Smooth muscle cell (in vitro differentiated cells): ENCODE measurements at regions not wholly inside any gene's neighbourhood (a gene's known extent, or its start where the extent isn't known, plus 50 kb on each side); places are given as distances from the start of the nearest gene placed in this dataset.
"Not testable (repeated sequence)": the region's sequence is repeated elsewhere in the genome, so short reads cannot be mapped to it uniquely, and the experiment has no call there.

ENCODE experiments used
- DNase-seq: peaks from one replicate; lab custom pipeline; 2025; ENCODE audit not compliant: unreplicated experiment; lab: John Stamatoyannopoulos, UW
- H2AFZ ChIP-seq: fragments of 200-600 bp; sonication (generic); 2 replicates; pipeline ENCODE4 v1.6.0; 2016; ENCODE audit warnings: antibody characterized with exemption, low read depth, mild to moderate bottlenecking
- H3F3A ChIP-seq: fragments of 200-600 bp; sonication (generic); 2 replicates; pipeline ENCODE4 v1.6.0; 2017; ENCODE audit warnings: antibody characterized with exemption, low read depth
- H3K27ac ChIP-seq: fragments of 200-600 bp; sonication (generic); 2 replicates; pipeline ENCODE4 v1.5.1; 2016; ENCODE audit warnings: low read depth, mild to moderate bottlenecking
- H3K27me3 ChIP-seq: fragments of 200-600 bp; sonication (generic); 2 replicates; pipeline ENCODE4 v1.6.1; 2016; ENCODE audit warnings: low read depth, mild to moderate bottlenecking
- H3K36me3 ChIP-seq: fragments of 200-600 bp; sonication (generic); 2 replicates; pipeline ENCODE4 v1.5.1; 2016; ENCODE audit warnings: low read depth
- H3K4me1 ChIP-seq: fragments of 200-600 bp; sonication (generic); 2 replicates; pipeline ENCODE4 v1.5.1; 2016; ENCODE audit warnings: low read depth
- H3K4me2 ChIP-seq: fragments of 200-600 bp; sonication (generic); 2 replicates; pipeline ENCODE4 v1.6.0; 2016; ENCODE audit warnings: mild to moderate bottlenecking
- H3K4me3 ChIP-seq: fragments of 200-600 bp; sonication (generic); 2 replicates; pipeline ENCODE4 v1.5.1; 2016; ENCODE audit warnings: mild to moderate bottlenecking
- H3K79me2 ChIP-seq: fragments of 200-600 bp; sonication (generic); 2 replicates; pipeline ENCODE4 v1.6.0; 2016; ENCODE audit warnings: low read depth, mild to moderate bottlenecking
- H3K9ac ChIP-seq: fragments of 200-600 bp; sonication (generic); 2 replicates; pipeline ENCODE4 v1.6.0; 2016; ENCODE audit warnings: low read depth
- H3K9me3 ChIP-seq: fragments of 200-600 bp; sonication (generic); replicated peaks from 2 replicates; pipeline ENCODE4 v1.5.1; 2016; ENCODE audit warnings: low read depth
- H4K20me1 ChIP-seq: fragments of 200-600 bp; sonication (generic); 2 replicates; pipeline ENCODE4 v1.6.0; 2016; ENCODE audit warnings: low read depth
- CTCF ChIP-seq: fragments of 200-600 bp; sonication (generic); IDR thresholded peaks from 2 replicates; pipeline ENCODE4 v1.5.1; 2017; ENCODE audit warnings: borderline replicate concordance, mild to moderate bottlenecking, antibody characterized with exemption; ENCODE audit not compliant: insufficient read depth, poor library complexity, severe bottlenecking
- WGBS: methylation state at CpG from one replicate; pipeline ENCODE4 v1.1.7; 2016; ENCODE audit warnings: low lambda C conversion rate; 5-methylcytosine and 5-hydroxymethylcytosine counted together

- Histone ChIP-seq H3F3A (no peaks in the 10 kb centered on the region), H3K9ac (no peak overlapping the region), H4K20me1 (no peaks in the 10 kb centered on the region), H3K4me3 (no peak overlapping the region), H3K9me3 (peaks cover 14% of the 10 kb centered on the region), H3K79me2 (no peaks in the 10 kb centered on the region), H3K27ac (no peak overlapping the region), H2AFZ (no peak overlapping the region), H3K4me1 (no peaks in the 10 kb centered on the region), H3K27me3 (no peaks in the 10 kb centered on the region), H3K4me2 (no peak overlapping the region), H3K36me3 (no peaks in the 10 kb centered on the region)
- no peak for TF ChIP-seq CTCF
- WGBS: 98% methylated on average over 2 of the region's 2 CpGs
- no peak for DNase-seq
Observed at GRCh38 chr6:140193269-140193668, 818.8 kb upstream of the CITED2 start.

- no peaks in the 10 kb centered on the region for H3F3A ChIP-seq
- no peak for DNase-seq
- no peak overlapping the region for H3K4me3 ChIP-seq
- H3K4me2 ChIP-seq: no peak overlapping the region
- H3K9me3 ChIP-seq: peaks cover 14% of the 10 kb centered on the region
- no peaks in the 10 kb centered on the region for H4K20me1 ChIP-seq
- no peaks in the 10 kb centered on the region for H3K36me3 ChIP-seq
- no peak for TF ChIP-seq CTCF
- H3K9ac ChIP-seq: no peak overlapping the region
- 94% methylated on average over 1 of the region's 1 CpG for WGBS
- H3K4me1 ChIP-seq: no peaks in the 10 kb centered on the region
- no peak overlapping the region for H2AFZ ChIP-seq
- H3K27me3 ChIP-seq: no peaks in the 10 kb centered on the region
- H3K79me2 ChIP-seq: no peaks in the 10 kb centered on the region
- no peak overlapping the region for H3K27ac ChIP-seq
Observed at GRCh38 chr6:140192018-140192417, 817.6 kb upstream of the CITED2 start.

- not testable (repeated sequence) for H4K20me1 ChIP-seq, H3K36me3 ChIP-seq, H3K4me3 ChIP-seq, DNase-seq, H3K27ac ChIP-seq, H3K9ac ChIP-seq, H2AFZ ChIP-seq, H3K4me1 ChIP-seq, H3F3A ChIP-seq, H3K4me2 ChIP-seq, H3K27me3 ChIP-seq, H3K79me2 ChIP-seq
- WGBS: 82% methylated on average over 1 of the region's 1 CpG
- peaks cover 12% of the 10 kb centered on the region for H3K9me3 ChIP-seq
Observed at GRCh38 chr6:140189263-140189662, 814.8 kb upstream of the CITED2 start.

- no peak overlapping the region for H3K4me2 ChIP-seq
- no peaks in the 10 kb centered on the region for H3K27me3 ChIP-seq
- H2AFZ ChIP-seq: no peak overlapping the region
- no peaks in the 10 kb centered on the region for H3K36me3 ChIP-seq
- no peaks in the 10 kb centered on the region for H3F3A ChIP-seq
- no peaks in the 10 kb centered on the region for H3K4me1 ChIP-seq
- no peaks in the 10 kb centered on the region for H3K79me2 ChIP-seq
- H4K20me1 ChIP-seq: no peaks in the 10 kb centered on the region
- H3K9ac ChIP-seq: no peak overlapping the region
- no peaks in the 10 kb centered on the region for H3K9me3 ChIP-seq
- DNase-seq: no peak
- TF ChIP-seq CTCF: no peak
- no peak overlapping the region for H3K4me3 ChIP-seq
- H3K27ac ChIP-seq: no peak overlapping the region
Observed at GRCh38 chr6:140185991-140186390, 811.5 kb upstream of the CITED2 start.
